GM18502 (cell line): ENCODE measurements at regions not wholly inside any gene's neighbourhood (a gene's known extent, or its start where the extent isn't known, plus 50 kb on each side); places are given as distances from the start of the nearest gene placed in this dataset.

ENCODE experiments used
- ATAC-seq: cut with Tn5 transposase; IDR thresholded peaks from one replicate; pipeline ENCODE4 v1.9.1; 2021; ENCODE audit warnings: mild to moderate bottlenecking; ENCODE audit not compliant: unreplicated experiment, poor library complexity

- ATAC-seq = no peak
Measured at GRCh38 chr14:84202486-84202885, 1327.5 kb upstream of the FLRT2 start.

GRCh38 chr14:84203896-84204295 is 1326.0 kb upstream of the FLRT2 start:
- no peak for ATAC-seq

DNA sequence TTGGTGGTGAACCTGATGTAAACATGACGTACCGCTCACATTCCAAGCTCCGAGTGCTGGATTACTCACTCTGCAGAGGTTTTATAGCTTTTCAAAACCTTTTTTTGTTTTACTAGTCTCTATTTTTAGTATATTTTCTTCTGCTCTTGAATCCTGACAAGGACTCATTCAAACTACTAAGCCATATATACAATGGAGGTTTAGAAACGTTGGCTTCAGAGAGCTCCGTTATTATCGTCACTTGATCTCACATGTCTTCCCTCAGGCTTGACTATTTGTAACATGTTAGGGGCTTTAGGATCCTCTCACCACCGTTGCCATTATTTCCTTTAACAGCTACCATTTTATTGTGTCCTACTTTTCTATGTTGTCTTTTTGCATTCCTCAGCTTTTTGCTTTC is 1321.5 kb upstream of the FLRT2 start:
- no peak for ATAC-seq

- no peak for ATAC-seq
Measured at GRCh38 chr14:84209031-84209430, 1320.9 kb upstream of the FLRT2 start.

GRCh38 chr14:84217066-84217465 is 1312.9 kb upstream of the FLRT2 start:
- no peak for ATAC-seq

- no peak for ATAC-seq
Measured at GRCh38 chr14:84225268-84225667, 1304.7 kb upstream of the FLRT2 start.

DNA sequence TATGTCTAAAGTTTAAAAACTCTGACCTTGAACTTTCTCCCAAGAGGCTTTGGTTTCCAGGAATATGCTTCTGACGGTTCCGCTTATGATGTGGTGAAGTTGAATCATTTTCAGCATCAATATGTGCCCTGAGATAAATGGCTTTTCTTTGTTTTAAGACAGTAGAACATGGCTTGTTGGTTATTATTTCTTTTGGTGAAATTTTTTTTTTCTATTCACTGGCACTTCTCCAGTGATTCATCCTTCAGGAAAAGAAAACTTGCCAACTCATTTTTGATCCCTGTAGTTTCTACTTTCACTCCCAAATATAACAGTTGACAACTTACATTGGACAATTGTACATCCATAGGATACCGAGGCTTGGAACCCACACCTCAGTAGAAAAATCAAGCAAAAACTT is 1301.2 kb upstream of the FLRT2 start:
- ATAC-seq = no peak

- no peak for ATAC-seq
Measured at GRCh38 chr14:84234281-84234680, 1295.7 kb upstream of the FLRT2 start.

DNA sequence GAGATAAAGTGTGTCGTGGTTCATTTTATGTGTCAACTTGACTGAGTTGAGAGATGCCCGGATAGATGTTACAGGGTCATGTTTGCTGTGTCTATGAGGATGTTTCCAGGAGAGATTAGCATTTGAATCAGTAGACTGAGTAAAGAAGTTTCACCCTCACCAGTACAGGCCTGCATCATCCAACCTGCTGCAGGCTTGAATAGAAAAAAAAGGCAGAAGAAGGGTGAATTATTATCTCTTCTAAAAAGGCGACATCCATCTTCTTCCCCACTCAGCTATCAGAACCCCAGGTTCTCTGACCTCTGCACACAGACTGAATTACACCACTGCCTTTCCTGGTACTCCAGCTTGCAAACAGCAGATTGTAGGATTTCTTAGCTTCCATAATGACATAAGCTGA is 1293.7 kb upstream of the FLRT2 start:
- ATAC-seq = no peak

GRCh38 chr14:84237881-84238280 is 1292.1 kb upstream of the FLRT2 start:
- ATAC-seq = no peak

GRCh38 chr14:84247693-84248092 is 1282.3 kb upstream of the FLRT2 start:
- ATAC-seq = no peak

DNA sequence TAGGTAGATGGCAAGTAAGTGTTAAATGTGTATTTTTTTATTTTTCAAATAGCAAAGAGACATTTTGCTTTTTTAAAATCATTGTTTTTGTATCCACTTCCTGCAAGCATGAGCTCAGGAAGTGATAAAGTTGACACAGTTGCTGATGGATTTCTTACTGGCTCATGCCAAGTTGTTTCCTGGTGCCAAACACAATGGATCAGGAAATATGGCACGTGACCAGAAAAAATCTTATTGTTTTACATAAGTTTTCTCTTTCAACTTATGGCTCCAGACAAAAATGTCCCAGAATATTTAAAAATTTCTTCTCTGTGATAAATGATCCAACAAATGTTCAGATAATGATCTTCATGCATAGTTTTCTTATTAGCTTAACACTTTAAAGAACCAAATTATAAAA is 1279.1 kb upstream of the FLRT2 start:
- ATAC-seq = no peak

- ATAC-seq = no peak
Measured at GRCh38 chr14:84251411-84252115, 1278.4 kb upstream of the FLRT2 start.

- ATAC-seq = no peak
Measured at GRCh38 chr14:84252706-84253105, 1277.2 kb upstream of the FLRT2 start.

GRCh38 chr14:84253326-84253725 is 1276.6 kb upstream of the FLRT2 start:
- ATAC-seq = no peak

GRCh38 chr14:84254290-84254689 is 1275.7 kb upstream of the FLRT2 start:
- ATAC-seq = no peak

GRCh38 chr14:84262932-84263331 is 1267.0 kb upstream of the FLRT2 start:
- ATAC-seq = no peak

GRCh38 chr14:84272290-84272721 is 1257.6 kb upstream of the FLRT2 start:
- no peak for ATAC-seq

- ATAC-seq = no peak
Measured at GRCh38 chr14:84273181-84273580, 1256.8 kb upstream of the FLRT2 start.

GRCh38 chr14:84282618-84283017 is 1247.3 kb upstream of the FLRT2 start:
- ATAC-seq = no peak

GRCh38 chr14:84288781-84289180 is 1241.2 kb upstream of the FLRT2 start:
- no peak for ATAC-seq

GRCh38 chr14:84298663-84299195 is 1231.2 kb upstream of the FLRT2 start:
- ATAC-seq = no peak
